ENCODE measurements at regions not wholly inside any gene's neighbourhood (a gene's known extent, or its start where the extent isn't known, plus 50 kb on each side); places are given as distances from the start of the nearest gene placed in this dataset.
"Not testable (repeated sequence)": the region's sequence is repeated elsewhere in the genome, so short reads cannot be mapped to it uniquely, and the experiment has no call there.

DNA sequence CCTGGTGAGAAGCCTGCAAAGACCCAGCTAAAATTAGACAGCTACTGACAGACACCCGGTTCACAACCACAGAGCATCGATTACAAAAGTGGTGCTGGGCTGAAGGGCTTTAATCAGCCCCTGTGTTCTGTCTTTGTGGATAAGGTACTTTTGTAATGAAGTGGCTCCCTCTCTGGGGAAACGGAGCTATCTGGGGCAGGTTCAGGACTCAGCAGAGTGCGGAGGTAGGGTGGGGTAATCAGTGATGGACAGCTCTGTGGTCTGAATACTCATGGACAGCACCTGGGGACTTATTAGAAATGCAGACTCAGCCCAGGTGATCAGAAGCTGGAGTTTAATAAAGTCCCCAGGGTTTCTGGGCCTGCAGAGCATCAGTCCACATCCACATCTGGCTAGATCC is 152.0 kb downstream of the MATN1 start:
- no peak for DNase-seq (ENCODE audit: low read depth)

GRCh38 chr1:30569384-30569783 is 154.0 kb downstream of the MATN1 start:
- no peak for DNase-seq (ENCODE audit: low read depth)

GRCh38 chr1:30562559-30562958 is 160.8 kb downstream of the MATN1 start:
- no peak for DNase-seq (ENCODE audit: low read depth)

DNA sequence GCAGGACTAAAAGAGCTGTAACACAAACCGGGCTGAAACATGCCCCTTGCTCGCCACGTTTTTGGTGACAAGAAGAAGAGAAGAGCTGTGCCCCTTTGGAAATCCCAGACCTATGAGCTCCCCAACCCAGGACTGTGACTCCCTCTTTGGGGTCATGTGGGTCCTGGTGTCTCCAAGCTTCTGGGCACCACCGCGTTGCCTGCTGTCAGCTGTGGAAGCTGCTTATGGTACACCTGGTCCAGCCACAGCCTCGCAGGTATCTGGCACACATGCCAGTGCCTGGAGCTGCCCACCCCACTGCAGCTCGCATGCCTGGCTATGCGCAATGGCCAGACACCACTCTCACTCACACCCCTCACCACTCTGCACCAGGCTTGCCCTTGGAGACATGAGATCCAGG is 171.8 kb downstream of the MATN1 start:
- DNase-seq (ENCODE audit: low read depth): no peak

GRCh38 chr1:30550365-30551220 is 172.8 kb downstream of the MATN1 start:
- DNase-seq (ENCODE audit: low read depth): no peak

DNA sequence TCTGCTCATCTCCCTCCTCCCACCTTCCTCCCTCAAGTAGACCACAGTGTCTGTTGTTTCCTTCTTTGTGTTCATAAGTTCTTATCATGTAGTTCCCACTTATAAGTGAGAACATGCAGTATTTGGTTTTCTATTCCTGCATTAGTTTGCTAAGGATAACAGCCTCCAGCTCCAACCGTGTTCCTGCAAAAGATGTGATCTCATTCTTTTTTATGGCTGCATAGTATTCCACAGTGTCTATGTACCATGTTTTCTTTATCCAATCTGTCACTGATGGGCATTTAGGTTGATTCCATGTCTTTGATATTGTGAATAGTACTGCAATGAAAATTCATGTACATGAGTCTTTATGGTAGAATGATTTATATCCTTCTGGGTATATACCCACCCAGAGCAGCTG is 173.5 kb downstream of the MATN1 start:
- DNase-seq (ENCODE audit: low read depth): not testable (repeated sequence)

DNA sequence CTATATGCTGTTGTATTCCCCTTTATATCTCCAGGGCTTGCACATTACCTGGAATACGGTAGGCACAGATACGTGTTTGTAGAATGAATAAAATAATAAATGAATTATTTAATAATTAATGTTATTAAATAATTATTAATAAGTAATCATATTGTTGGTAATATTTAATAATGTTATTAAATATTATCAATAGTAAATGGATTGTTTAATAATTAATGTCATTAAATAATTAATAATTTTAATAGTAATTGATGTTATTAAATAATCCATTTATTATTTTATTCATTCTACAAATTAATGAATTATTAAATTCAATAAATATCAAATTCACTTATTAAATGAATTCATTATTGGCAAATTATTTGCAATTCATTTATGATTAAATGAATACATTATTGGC is 175.1 kb downstream of the MATN1 start:
- no peak for DNase-seq (ENCODE audit: low read depth)

GRCh38 chr1:30547326-30547725 is 176.1 kb downstream of the MATN1 start:
- not testable (repeated sequence) for DNase-seq (ENCODE audit: low read depth)

GRCh38 chr1:30545365-30545764 is 178.0 kb downstream of the MATN1 start:
- DNase-seq (ENCODE audit: low read depth): no peak

DNA sequence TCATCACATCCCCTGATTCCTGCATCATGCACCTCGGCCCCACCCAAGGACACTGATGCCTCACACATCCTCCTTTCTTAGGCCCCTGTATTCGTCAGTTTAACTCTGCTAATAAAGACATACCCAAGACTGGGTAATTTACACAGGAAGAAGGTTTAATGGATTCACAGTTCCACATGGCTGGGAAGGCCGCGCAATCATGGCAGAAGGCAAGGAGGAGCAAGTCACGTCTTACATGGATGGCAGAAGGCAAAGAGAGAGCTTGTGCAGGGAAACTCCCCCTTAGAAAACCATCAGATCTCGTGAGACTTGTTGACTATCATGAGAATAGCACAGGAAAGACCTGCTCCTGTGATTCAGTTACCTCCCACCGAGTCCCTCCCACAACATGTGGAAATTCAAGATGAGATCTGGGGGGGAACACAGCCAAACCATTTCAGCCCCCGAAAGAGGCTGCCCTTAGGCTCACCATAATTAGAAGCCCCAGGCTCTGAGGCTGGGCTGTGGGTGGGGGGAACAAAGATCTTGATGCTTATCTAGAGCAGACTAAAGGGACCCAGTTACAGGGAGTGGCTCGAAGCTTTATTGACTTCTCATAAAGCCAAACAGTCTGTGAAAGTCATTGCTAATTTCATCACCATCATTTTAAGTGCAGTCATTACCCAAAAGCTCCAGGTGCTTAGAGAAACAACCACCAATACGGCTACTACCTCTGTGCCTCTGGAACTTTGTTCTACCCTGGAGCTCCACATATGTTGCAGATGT is 181.5 kb downstream of the MATN1 start:
- no peak for DNase-seq (ENCODE audit: low read depth)

DNA sequence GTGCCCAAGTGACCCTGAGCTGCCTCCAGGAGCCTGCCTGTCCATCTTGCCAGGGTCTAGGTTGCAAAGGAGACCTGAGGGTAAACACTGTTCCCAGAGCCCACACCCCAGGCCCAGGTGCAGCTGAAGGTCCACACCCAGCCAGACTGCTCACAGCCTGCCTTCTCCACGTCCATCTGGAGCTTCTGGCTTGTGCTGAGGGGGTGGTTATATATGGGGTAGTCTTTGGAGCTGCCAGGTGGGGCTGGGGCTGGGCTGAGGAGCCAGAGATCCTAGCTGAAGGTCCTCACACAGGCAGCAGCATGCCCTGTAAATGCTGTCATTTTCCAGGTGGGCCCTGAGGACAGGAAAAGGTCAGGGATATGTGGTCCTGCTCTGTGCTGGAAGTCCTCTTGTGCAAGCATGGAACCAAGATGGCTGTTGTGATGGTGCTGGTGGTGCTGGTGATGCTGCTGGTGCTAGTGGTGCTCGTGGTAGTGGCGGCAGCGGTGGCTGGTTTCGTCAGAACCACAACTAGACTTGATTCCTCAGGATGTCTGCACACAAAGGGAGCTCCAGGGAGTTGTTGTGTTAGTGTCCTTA is 182.7 kb downstream of the MATN1 start:
- DNase-seq (ENCODE audit: low read depth): no peak

GRCh38 chr1:30539884-30540283 is 183.5 kb downstream of the MATN1 start:
- no peak for DNase-seq (ENCODE audit: low read depth)

- no peak for DNase-seq (ENCODE audit: low read depth)
These were observed 184.2 kb downstream of the MATN1 start for GRCh38 chr1:30538993-30539867.

- DNase-seq (ENCODE audit: low read depth): no peak
These were observed 185.0 kb downstream of the MATN1 start for GRCh38 chr1:30538226-30538992.

DNA sequence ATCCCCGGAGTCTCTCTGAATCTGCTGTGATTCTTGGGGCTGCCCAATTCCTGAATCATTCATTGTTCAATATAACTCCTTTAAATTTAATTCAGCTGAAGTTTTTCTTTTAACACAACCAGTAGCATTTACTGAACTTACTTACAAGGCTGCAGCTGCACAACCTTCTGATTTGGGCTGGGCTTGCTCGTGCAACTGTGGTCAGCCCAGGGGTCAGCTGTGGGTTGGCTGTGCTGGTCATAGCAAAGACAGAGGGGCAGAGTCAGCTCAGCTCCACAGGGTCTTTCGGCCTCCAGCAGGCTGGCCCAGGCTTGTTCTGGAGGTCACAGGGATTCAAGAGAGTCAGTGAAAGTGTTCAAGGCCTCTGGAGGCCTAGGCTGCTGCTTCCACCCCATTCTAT is 186.1 kb downstream of the MATN1 start:
- no peak for DNase-seq (ENCODE audit: low read depth)

GRCh38 chr1:30536530-30536929 is 186.9 kb downstream of the MATN1 start:
- DNase-seq (ENCODE audit: low read depth): no peak

DNA sequence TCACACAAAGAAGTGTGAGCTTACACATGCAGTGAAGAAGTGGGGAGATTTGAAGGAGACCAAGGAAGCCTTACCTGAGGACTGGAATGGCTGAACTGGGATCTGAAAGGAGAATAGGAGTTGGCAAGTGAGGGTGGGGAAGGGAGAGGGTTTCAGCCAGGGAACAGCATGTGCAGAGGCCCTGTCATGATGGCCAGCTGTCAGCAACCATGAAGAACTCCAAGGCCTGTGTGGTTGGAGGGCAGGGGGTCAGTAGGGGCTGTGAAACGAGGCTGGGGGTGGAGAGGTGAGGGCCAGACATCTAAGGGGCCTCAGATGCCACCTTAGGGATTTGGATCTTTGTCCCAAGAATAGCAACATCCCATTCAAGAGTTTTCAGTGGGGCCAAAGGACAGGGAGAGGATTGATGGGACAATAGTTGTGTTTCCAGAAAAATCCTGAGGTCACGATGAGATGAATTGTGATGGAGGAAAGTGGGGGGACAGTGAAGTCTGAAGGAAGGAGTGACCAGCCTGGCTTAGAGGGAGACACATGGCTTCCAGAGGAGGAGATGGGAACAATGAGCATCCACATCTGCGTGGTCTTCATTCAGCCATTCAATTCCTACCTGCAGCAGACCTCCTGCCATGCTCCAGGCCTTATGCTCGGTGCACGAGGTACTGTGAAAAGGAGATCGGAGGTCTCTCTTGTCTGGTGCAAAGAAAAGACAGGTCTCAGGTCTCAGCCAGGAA is 187.6 kb downstream of the MATN1 start:
- no peak for DNase-seq (ENCODE audit: low read depth)

DNA sequence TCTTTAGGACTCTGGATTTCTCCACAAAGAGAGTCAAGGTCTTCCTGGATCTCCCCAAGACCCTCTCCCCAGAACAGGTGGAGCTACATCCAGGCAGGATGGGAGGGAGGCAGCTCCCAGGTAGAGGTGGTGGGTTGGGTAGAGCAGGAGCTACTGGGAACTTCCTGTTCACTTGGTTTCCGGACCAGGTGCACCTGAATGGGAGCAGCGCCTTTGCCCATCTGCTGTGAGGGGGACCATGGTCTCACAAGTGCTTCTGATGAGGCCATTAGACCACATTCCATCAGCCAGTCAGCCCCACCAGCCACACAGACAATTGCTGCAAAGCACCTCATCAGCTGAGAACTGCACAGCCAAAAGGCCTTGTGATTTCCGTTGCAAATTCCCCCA is 188.8 kb downstream of the MATN1 start:
- no peak for DNase-seq (ENCODE audit: low read depth)

DNA sequence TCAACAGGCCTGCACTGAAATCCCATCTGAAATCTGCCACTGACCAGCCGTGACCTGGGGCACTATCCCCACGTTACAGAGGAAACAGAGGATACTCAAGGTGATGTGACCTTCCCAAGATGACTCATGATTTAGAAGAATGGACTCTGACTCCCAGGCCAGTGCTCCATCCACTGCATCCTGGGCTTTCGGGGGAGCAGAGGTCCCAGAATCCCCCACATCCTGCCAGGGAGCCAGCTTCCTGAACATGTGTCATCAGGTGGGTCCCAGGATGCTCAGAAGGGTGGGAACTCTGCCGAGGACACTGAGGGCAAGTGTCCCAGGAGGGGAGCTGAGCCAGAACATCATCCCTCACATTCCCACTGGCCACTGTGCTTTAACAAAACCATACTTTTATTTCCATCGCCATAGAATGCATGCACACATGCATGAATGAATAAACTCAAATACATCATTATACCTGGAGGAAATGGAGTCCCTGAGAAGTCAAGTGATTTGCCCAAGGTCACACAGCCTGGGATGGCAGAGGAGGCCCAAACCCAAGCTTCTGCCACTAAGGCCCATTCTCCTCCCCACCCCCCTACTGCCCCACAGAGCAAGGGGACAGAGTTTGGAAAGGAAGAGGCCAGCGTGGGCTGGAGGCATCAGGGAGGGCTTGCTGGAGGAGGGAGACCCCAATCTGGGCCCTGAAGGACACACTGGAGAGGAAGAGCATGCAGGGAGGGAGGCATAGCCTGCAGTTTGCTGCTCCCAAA is 189.4 kb downstream of the MATN1 start:
- no peak for DNase-seq (ENCODE audit: low read depth)

All from LHCN-M2 (cell line).